ENCODE measurements at regions not wholly inside any gene's neighbourhood (a gene's known extent, or its start where the extent isn't known, plus 50 kb on each side); places are given as distances from the start of the nearest gene placed in this dataset.
"Not testable (repeated sequence)": the region's sequence is repeated elsewhere in the genome, so short reads cannot be mapped to it uniquely, and the experiment has no call there.

DNA sequence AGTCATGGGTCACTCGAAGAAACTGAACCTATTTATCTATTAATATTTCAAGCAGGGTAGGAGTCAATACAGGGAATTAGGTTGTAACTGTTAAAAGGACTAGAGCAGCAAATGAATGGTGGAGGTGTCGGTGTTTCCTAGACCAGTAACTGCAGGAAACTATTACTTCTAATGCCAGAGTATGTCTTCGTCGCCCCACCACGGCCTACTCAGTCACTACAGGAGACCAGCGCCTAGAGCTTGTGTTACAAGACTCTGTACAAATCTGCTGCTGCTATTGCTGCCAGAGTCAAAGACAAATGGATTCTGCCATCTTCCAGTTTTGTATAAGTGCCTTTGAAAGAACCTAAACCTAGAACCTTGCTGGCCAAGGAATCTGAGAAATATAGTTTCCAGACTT lies 343.9 kb downstream of the SOX4 start:
- Histone ChIP-seq H3K4me2 (no peak overlapping the region), H3K9me3 (peaks cover 30% of the 10 kb centered on the region), H3K27ac (no peak overlapping the region), H3K9ac (no peak overlapping the region), H4K20me1 (no peaks in the 10 kb centered on the region), H3K36me3 (no peaks in the 10 kb centered on the region), H3K27me3 (no peaks in the 10 kb centered on the region), H3K4me3 (no peak overlapping the region), H3K4me1 (no peaks in the 10 kb centered on the region)
- no peak for TF ChIP-seq Cebpa-rat (IDR thresholded peaks at IDR 0.05)

DNA sequence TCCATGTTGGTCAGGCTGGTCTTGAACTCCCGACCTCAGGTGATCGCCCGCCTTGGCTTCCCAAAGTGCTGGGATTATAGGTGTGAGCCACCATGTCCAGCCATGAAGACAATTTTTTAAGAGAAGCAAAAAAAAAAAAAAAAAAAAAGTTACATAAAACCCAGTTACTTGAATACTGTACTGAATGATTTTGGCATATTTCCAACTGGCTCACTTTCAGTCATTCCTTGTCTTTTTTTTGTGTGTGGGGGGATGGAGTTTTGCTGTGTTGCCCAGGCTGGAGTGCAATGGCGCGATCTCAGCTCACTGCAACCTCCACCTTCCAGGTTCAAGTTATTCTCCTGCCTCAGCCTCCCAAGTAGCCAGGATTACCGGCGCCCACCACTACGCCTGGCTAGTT lies 345.5 kb downstream of the SOX4 start:
- not testable (repeated sequence) for H3K27ac ChIP-seq, H3K4me2 ChIP-seq, H3K27me3 ChIP-seq, H3K36me3 ChIP-seq, H3K9ac ChIP-seq, H4K20me1 ChIP-seq, H3K4me1 ChIP-seq, H3K4me3 ChIP-seq
- H3K9me3 ChIP-seq, result peaks cover 25% of the 10 kb centered on the region

DNA sequence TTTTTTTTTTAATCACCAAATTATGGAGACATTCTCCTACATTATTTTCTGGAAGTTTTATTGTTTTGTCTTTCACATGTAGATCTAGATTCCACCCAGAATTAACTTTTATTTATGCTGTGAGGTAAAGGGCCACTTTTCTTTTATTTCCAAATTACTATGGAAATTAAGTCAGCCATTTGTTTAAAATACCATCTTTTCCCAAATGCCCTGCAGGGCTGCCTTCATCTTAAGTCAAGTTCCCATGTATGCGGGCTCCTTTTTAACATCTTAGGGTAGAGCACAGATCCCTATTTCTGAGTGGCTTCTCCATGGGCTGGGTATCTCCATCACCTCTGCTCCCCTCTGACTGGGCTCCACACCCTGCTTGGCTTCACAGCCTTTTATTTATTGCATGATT lies 348.4 kb downstream of the SOX4 start:
- H3K27ac ChIP-seq, result no peak overlapping the region
- H3K36me3 ChIP-seq, result no peaks in the 10 kb centered on the region
- H3K4me3 ChIP-seq, result no peak overlapping the region
- H3K4me1 ChIP-seq, result peaks cover 14% of the 10 kb centered on the region
- H4K20me1 ChIP-seq, result no peaks in the 10 kb centered on the region
- no peaks in the 10 kb centered on the region for H3K27me3 ChIP-seq
- H3K4me2 ChIP-seq, result no peak overlapping the region
- H3K9me3 ChIP-seq, result no peaks in the 10 kb centered on the region; the same call in 1 of the 2 replicates
- no peak overlapping the region for H3K9ac ChIP-seq
- no peak for TF ChIP-seq Cebpa-rat (IDR thresholded peaks at IDR 0.05)

DNA sequence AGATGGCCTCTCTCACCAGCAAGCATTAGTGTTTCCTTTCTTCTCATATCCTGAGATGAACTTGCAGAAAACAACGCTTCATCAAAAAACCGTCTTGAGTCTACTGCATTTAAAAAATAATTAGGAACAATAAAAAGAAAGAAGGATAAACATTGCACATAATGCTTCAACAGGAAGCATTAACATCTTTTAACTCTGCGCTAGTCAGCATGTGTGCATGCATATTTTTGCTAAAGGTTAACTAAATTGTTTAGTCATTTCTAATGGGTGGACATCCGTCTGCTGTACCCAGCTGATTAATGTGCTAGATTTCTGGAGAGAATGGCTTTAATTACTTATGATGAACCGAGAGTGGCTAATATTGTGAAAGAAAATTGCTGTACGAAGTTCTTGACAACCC lies 349.3 kb downstream of the SOX4 start:
- H3K4me1 ChIP-seq, result peaks cover 20% of the 10 kb centered on the region
- H3K9ac ChIP-seq, result no peak overlapping the region
- H3K9me3 ChIP-seq, result no peaks in the 10 kb centered on the region; the same call in 1 of the 2 replicates
- H4K20me1 ChIP-seq, result no peaks in the 10 kb centered on the region
- no peak overlapping the region for H3K4me3 ChIP-seq
- no peaks in the 10 kb centered on the region for H3K36me3 ChIP-seq
- no peaks in the 10 kb centered on the region for H3K27me3 ChIP-seq
- H3K27ac ChIP-seq, result no peak overlapping the region
- no peak for TF ChIP-seq Cebpa-rat (IDR thresholded peaks at IDR 0.05)
- H3K4me2 ChIP-seq, result no peak overlapping the region

DNA sequence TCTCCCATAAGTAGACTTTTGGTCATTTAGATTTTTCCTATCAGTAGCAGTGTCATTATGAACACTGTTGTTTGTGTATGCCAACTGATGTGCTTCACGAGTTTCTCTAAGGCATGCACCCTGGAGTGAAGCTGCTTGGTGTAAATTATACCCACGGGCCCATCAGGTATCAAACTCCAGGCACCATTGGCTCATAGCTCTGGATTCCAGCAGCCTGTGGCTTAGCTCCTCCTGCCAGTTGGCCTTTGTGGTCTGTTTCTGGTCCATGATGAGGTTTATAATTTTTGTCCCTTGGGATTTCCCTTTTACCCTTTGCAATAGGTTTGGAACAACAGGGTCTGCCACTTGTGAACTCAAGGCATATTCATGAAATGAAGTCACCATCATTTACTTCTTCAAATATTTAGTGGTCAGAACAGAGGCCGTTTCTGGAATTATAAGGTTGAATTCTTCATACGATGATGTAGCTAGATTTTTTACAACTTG lies 350.5 kb downstream of the PRL start:
- Histone ChIP-seq H3K4me2 (peak overlapping the region; percentile 47), H3K4me3 (no peak overlapping the region), H3K27me3 (no peaks in the 10 kb centered on the region), H3K4me1 (peaks cover 41% of the 10 kb centered on the region), H3K36me3 (no peaks in the 10 kb centered on the region), H3K27ac (no peak overlapping the region), H3K9ac (no peak overlapping the region), H3K9me3 (no peaks in the 10 kb centered on the region), H4K20me1 (no peaks in the 10 kb centered on the region)
- no peak for TF ChIP-seq Cebpa-rat (IDR thresholded peaks at IDR 0.05)

DNA sequence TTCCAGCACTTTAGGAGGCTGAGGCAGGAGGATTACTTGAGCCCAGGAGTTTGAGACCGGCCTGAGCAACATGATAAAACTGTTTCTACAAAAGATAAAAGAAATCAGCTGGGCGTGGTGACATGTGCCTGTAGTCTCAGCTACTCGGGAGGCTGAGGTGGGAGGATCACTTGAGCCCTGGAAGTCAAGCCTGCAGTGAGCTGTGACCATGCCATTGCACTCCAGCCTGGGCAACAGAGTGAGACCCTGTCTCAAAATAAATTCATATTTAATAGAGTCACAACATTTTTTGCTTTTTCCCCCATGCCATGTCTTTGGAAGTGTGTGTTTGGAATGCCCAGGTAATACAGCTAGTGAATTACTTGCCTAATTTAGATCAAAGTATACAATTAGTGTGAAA lies 349.6 kb downstream of the PRL start:
- not testable (repeated sequence) for H3K36me3 ChIP-seq, H3K27me3 ChIP-seq, H3K4me3 ChIP-seq, H3K9me3 ChIP-seq, H4K20me1 ChIP-seq, H3K9ac ChIP-seq, H3K4me2 ChIP-seq, H3K27ac ChIP-seq
- peaks cover 50% of the 10 kb centered on the region for H3K4me1 ChIP-seq

DNA sequence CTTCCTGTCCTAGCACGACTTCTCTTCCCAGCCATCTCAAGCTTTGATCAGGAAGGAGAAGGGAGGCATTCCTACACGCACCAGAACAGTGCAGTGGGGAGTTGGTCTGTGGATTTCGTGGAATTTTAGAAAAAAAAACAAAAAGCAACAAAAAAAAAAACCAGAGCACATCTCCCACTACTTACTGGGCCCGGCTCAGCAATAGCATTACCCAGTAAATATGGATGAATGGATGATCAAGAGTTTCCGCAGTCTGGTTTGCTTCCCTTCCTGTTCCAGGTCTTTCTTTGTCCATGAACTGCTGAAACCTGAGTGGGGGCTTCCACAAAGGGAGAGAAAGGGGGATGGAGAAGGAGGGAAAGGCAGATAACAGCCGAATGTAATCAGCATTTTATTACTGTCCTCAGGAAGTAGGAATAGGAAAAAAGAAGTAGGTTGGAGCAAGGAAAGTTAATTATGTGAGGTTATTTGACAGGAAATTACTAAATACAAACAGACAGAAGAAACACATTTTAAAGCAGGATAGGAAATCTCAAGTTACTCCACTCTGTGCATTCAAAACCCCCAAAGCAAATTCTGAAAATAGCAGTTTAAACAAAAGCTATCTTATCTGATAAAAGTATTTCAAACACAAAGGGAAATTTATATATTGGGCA lies 349.0 kb downstream of the PRL start:
- no peaks in the 10 kb centered on the region for H3K27me3 ChIP-seq
- H3K9me3 ChIP-seq, result no peaks in the 10 kb centered on the region
- TF ChIP-seq Cebpa-rat (IDR thresholded peaks at IDR 0.05), result no peak
- peak overlapping the region; percentile 23 for H3K4me2 ChIP-seq
- H3K36me3 ChIP-seq, result no peaks in the 10 kb centered on the region
- no peak overlapping the region for H3K27ac ChIP-seq
- peaks cover 48% of the 10 kb centered on the region for H3K4me1 ChIP-seq
- H3K9ac ChIP-seq, result no peak overlapping the region
- no peak overlapping the region for H3K4me3 ChIP-seq
- no peaks in the 10 kb centered on the region for H4K20me1 ChIP-seq

DNA sequence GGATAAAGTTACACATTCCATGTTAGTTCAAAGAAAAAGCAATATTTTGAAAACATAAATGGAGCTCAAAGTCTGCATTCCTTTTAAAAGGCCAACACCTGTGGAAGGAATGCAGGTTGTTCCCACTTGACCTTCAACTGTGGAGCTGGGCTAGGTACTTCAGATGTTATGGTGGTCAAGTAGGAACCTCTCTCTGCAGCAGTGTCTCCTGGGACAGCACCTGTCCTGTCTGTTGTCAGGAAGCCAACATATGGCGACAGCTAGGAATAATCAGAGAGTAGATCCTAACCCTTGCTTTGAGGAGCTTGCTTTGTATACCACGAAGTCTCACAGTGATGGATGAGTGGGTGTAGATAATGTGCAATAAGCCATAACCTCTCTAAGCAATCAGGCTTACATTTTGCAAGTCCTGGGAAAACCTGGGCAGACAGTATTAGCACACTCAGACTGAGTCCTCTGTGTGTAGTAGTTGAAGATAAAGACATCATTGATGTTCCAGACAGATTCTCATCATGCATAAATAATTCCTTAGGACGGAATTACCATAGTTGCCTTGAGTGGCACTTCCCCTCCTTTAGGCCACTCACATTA lies 347.5 kb downstream of the PRL start:
- H3K4me1 ChIP-seq, result peaks cover 59% of the 10 kb centered on the region
- TF ChIP-seq Cebpa-rat (IDR thresholded peaks at IDR 0.05), result no peak
- no peaks in the 10 kb centered on the region for H3K27me3 ChIP-seq
- H3K9me3 ChIP-seq, result no peaks in the 10 kb centered on the region
- H3K4me2 ChIP-seq, result peak overlapping the region; percentile 24
- no peak overlapping the region for H3K4me3 ChIP-seq
- no peak overlapping the region for H3K9ac ChIP-seq
- H3K36me3 ChIP-seq, result no peaks in the 10 kb centered on the region
- no peaks in the 10 kb centered on the region for H4K20me1 ChIP-seq
- H3K27ac ChIP-seq, result no peak overlapping the region

DNA sequence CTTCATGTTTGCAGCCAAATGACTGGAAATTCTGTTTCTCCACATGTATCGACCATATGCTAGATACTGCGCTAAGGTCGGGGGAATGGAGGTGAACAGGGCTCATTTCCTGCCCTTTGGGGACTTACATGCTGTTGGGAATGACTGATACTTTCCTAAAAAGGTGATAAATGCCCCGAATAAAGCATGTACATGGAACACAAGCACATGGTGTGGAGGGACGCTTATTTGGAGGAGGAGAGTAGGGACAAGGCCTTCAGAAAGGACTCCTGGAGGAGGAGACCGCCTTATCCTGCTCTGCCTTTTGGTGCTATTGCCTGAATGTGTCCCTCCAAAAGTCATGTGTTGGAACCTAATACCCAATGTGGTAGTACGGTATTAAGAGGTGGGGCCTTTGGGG lies 344.5 kb downstream of the PRL start:
- no peak overlapping the region for H3K4me2 ChIP-seq
- peaks cover 50% of the 10 kb centered on the region for H3K4me1 ChIP-seq
- H3K27ac ChIP-seq, result no peak overlapping the region
- H3K27me3 ChIP-seq, result no peaks in the 10 kb centered on the region
- H3K4me3 ChIP-seq, result no peak overlapping the region
- no peak for TF ChIP-seq Cebpa-rat (IDR thresholded peaks at IDR 0.05)
- H4K20me1 ChIP-seq, result no peaks in the 10 kb centered on the region
- no peaks in the 10 kb centered on the region for H3K36me3 ChIP-seq
- H3K9me3 ChIP-seq, result no peaks in the 10 kb centered on the region
- no peak overlapping the region for H3K9ac ChIP-seq

DNA sequence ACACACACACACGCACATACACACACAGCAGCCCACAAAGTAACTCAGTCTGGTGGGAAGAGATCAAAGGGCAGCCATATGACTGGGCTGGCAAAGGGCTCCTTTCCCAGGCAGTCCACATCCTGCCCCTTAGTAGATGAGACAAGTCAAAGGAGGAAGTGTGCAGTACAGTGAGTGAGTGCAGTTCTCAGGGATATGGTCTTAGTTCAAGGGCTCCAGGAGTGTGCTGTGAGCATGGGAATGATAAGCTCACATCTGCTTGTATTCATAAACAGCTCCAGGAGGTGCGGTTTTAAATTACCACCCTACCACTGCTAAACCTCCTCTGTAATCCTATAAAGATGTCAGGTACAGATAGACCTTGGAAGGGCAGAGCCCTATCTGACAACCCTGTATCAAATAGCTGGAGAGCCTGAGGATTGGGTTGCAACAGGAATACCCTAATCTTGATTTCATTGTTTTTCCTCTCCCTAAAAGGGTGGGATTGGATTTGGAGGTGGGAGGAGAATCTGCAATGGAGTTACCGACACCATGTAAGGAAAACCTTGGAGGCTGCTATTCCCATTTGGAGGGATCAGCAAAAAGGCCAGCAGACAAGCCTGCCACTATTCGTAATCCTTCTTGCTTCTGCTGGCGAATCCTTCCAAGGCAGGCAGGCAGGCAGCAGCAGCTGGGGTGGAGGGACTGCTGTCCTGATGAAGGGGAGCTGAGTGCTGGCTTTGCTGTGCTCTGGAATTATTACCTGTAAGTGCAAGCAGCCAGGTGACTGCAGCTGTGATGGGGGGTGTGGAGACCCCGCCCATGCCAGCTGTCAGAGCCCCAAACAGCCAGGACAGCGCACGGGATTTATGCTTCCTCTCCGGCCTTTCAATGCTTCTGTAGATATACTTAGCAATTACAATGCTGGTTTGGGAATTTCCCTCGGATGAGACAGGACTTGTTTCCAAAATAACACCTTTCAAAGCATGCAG lies 342.7 kb downstream of the PRL start:
- Histone ChIP-seq H3K4me1 (peaks cover 38% of the 10 kb centered on the region), H3K27me3 (no peaks in the 10 kb centered on the region), H3K4me2 (peak overlapping the region; percentile 55), H3K27ac (peak overlapping the region; percentile 35; the same call in 1 of the 2 replicates), H3K36me3 (no peaks in the 10 kb centered on the region), H3K9me3 (no peaks in the 10 kb centered on the region), H4K20me1 (no peaks in the 10 kb centered on the region), H3K4me3 (no peak overlapping the region), H3K9ac (no peak overlapping the region)
- TF ChIP-seq Cebpa-rat (IDR thresholded peaks at IDR 0.05), result no peak

Data from BLaER1 (cell line).